KOPT-K1 (cell line): ENCODE measurements at regions not wholly inside any gene's neighbourhood (a gene's known extent, or its start where the extent isn't known, plus 50 kb on each side); places are given as distances from the start of the nearest gene placed in this dataset.

Experiments
- H3K27ac ChIP-seq: fragments of 200-600 bp; sonication (generic); 2 replicates; pipeline ENCODE4 v1.5.1; 2016; ENCODE audit warnings: antibody characterized with exemption, mild to moderate bottlenecking, low read depth, low read length; ENCODE audit not compliant: poor library complexity, severe bottlenecking
- H3K36me3 ChIP-seq: fragments of 200-600 bp; sonication (generic); 2 replicates; pipeline ENCODE4 v1.5.1; 2017; ENCODE audit warnings: antibody characterized with exemption, mild to moderate bottlenecking, low read length, moderate library complexity; ENCODE audit not compliant: insufficient read depth
- H3K9me3 ChIP-seq: fragments of 200-600 bp; sonication (generic); 2 replicates; pipeline ENCODE4 v1.5.1; 2017; ENCODE audit warnings: antibody characterized with exemption, low read length, mild to moderate bottlenecking; ENCODE audit not compliant: insufficient read depth, poor library complexity, severe bottlenecking

DNA sequence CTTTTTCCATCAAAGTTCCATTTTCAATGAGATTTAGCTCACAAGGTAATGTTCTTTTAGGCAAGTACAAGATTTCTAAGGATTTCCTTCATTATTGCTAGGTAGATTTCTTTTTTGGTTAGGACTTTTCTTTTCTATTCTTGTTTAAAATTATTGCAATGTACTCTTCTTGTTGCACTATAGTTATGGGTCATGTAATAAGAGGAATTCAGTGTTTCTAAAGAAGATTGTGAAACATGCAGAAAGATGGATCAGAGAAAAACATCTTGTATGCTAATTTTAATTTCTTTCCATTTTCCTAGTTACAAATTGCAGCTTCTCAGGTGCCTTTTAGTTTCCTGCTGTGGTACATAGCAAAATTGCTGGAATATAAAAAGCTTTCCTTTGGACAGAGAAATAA lies 56.1 kb downstream of the BTG1 start:
- H3K27ac ChIP-seq: no peak overlapping the region
- H3K9me3 ChIP-seq: no peaks in the 10 kb centered on the region
- no peaks in the 10 kb centered on the region for H3K36me3 ChIP-seq

DNA sequence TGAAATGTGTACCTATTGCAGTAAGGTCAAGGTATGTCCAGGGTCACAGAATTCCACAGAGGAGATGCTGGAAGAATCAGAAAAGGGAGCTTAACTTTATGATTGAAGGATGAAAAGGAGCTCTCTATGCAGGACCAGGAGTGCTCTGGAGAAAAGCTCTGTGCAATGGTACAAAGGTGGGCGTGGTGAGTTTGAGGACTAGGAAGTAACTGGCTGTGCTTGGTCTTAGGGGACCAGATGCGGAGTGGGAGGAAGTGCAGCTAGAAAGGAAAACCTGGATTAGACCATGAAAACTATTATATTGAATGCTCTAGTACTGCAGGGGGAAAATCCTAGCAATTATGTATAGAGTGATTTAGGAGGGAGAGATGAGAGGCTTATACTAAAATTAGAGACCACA lies 56.8 kb downstream of the BTG1 start:
- Histone ChIP-seq H3K36me3 (no peaks in the 10 kb centered on the region), H3K9me3 (no peaks in the 10 kb centered on the region), H3K27ac (no peak overlapping the region)

DNA sequence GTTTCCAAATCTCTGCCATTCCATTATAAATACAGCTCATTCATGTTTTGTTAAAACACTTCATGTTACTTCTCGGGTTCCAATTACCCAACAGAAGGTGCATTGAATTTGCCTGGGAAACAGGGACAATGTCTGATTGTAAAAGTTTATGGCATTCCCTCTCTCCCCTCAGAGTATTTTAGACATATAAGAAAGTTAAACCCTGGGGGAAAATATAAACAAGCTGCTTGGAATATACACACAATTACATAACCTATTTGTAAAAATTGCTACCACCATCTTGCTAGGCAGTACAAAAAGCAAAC lies 60.0 kb downstream of the BTG1 start:
- H3K9me3 ChIP-seq: no peaks in the 10 kb centered on the region
- no peaks in the 10 kb centered on the region for H3K36me3 ChIP-seq
- no peak overlapping the region for H3K27ac ChIP-seq

DNA sequence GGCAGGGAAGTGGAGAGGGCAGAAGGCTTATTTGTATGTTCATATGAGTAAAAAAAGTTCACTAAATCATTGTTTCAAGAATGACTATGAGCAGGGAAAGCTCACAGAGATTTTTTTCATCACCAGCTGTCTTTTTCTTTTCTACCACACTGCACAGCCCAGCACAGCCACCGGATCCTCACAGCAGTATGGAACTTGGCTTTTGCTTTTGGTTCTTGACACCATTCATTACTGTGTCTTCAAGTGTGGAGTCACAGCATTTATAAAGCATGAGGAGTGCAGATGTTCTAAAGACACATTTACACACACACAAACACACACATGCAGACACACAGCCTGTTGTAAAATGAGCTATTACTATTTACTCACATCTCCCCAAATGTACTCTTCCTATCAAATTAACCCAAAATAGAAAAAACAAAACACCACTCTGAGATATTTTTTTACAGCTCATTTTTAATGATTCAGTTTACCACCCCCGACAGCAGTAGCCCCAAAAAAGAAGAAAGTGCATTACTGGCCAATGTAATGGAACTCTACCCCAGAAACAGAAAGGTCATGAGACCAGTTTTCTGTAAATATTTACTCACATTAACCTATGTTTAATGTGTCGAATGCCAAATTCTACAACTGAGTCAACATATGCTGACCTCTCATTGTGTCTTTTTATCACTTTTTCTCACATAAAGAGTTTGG lies 60.5 kb downstream of the BTG1 start:
- H3K36me3 ChIP-seq: no peaks in the 10 kb centered on the region
- H3K9me3 ChIP-seq: no peaks in the 10 kb centered on the region
- no peak overlapping the region for H3K27ac ChIP-seq

DNA sequence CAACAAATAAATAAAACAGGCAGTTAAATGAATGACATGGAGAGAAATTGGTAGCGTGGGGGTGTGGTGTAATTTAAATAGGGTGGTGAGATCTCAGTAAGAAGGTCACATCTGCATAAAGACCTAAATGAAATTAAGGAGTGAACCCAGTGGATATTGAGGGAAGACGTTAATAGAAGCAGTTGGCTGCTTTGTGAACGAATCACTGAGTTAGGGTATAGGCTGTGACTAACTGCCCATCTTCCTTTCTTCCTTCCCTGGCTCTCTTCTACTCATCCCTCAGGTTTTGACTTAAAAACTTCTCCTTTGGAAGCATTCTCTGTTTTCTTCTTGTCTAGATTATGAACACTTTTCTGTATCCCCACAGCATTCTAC lies 64.7 kb downstream of the BTG1 start:
- Histone ChIP-seq H3K27ac (peak overlapping the region; percentile 73), H3K36me3 (no peaks in the 10 kb centered on the region), H3K9me3 (no peaks in the 10 kb centered on the region)

DNA sequence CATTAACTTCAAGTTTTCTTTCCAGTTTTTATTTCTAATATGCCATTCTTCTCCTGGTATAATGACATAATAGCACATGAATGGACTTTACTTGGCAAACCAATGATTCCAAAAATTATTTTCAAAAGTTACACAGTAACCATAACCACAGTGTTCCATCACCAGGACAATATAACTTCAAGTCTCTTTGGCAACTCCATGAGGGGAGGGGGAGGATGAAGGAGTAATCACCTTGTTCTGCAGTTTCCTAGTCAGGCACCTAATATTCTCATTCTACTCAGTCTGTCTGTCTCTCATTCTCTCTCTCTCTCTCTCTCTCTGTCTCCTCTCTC lies 66.6 kb downstream of the BTG1 start:
- Histone ChIP-seq H3K27ac (peak overlapping the region; percentile 35), H3K9me3 (no peaks in the 10 kb centered on the region), H3K36me3 (no peaks in the 10 kb centered on the region)

DNA sequence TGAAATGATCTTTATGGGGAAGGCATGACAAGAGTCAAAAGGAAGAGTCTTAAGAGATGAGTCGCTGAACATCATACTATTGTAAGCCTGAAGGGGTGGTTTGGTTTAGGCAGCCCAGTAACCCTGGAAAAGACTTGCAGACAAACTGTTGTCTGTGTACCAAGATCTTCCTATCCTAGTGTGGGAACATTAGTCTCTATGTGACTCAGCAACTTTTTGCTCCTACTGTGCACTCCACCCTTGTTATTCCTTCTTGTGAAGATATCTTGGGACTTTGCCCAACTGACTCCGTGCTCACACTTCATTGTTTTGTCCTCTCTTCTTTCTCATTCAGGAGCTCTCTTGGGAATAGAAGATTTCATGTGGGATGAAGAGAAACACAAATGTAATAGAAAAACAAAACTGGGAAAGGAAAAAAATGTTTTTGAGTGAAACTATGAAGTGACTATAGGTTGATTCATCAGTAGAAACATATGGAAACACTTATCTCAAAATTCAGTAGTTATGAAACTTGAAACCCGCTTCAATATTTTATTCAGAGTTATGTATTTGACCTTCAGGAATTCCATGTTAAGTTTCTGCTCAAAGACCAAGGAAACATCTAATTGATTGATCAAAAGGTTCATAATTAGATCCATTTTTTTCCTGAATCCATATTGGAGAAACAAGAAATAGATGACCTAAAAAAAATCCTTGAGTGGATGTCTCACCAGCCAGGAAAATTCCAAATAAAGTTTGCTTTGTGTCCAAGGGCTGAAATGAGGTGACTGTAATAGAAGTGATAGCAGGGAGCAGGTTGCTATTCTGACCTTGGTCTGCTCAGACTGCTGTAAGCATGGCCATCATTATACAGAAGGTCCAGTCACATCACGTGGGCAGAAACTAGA lies 67.2 kb downstream of the BTG1 start:
- no peaks in the 10 kb centered on the region for H3K36me3 ChIP-seq
- peak overlapping the region; percentile 35 for H3K27ac ChIP-seq
- H3K9me3 ChIP-seq: no peaks in the 10 kb centered on the region

DNA sequence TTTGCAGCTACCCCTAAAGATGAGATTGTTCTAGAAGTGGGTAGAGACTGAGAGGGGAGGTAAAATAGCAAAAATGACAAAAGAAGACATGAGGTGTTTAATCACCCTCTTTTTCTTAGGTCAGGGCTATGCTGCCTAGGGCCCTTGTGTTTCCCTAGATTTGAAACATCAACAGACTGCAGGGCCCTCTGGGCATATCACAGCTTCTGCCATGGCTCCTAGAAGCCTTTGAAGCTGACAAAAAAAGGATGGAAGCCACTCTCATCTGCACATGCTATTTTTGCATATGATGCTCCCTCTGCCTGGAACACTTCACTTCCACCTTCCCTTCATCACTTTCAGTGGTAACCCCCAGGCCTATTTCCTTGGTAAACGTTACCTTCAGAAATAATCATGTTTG lies 68.1 kb downstream of the BTG1 start:
- no peak overlapping the region for H3K27ac ChIP-seq
- H3K9me3 ChIP-seq: peaks cover 7% of the 10 kb centered on the region
- H3K36me3 ChIP-seq: no peaks in the 10 kb centered on the region

DNA sequence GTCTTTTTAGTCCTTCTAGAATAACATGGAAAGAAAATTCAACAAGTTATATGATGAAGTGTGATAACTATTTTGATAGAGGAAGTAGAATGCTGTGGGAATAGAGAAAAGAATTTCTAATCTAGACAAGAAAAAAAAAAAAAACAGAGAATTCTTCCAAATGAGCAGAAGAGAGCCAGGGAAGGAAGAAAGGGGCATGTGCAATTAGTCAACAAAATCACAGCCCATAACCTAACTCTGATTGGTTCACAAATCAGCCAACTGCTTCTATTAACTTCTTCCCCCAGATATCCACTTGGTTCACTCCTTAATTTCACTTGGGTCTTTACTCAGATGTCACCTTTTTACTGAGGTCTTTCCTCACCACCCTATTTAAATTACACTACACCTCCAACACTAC lies 69.5 kb downstream of the BTG1 start:
- Histone ChIP-seq H3K36me3 (no peaks in the 10 kb centered on the region), H3K9me3 (peaks cover 14% of the 10 kb centered on the region), H3K27ac (no peak overlapping the region)

DNA sequence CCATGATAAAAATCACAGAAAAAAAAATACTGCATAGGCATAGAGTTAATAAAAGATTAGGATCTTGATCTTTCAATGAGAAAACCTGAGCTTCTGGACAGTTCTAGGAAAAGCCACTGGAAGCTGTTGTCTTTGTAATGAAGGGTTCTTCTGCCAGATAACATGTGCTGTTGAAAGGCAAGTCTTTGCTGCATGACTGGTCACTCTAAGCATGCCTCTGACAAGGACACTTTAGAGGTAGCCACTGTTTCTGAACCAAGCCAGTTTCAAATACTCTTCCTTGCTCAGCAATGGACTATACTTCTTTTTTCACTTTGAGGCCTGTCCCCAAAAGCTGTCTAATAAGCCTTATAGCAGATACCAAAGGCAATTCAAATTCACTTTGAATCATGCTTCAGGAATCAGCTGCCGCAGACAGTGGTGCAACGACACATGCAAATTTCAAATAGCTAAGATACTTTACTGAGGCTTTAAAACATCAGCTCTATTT lies 70.2 kb downstream of the BTG1 start:
- peaks cover 14% of the 10 kb centered on the region for H3K9me3 ChIP-seq
- H3K36me3 ChIP-seq: no peaks in the 10 kb centered on the region
- H3K27ac ChIP-seq: no peak overlapping the region

DNA sequence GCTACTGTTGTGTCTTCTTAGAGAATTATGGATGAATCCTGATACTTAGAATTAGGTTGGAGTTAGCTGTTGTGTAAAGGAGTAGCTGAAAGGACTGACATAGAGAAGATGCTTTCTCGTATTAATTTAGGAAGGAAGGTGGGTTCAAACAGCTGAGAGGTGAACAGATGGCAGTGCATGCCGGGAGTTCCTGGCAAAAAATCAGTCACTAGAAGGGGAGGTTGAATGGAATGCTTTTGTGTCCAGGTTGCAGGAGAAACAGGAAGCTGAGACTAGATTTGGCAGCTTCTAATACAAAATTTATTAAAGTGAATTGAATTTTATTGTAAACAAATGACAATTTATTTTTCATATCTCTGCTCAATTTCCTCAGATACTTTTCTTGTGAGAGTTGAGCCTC lies 70.8 kb downstream of the BTG1 start:
- H3K27ac ChIP-seq: no peak overlapping the region
- H3K9me3 ChIP-seq: peaks cover 14% of the 10 kb centered on the region
- H3K36me3 ChIP-seq: no peaks in the 10 kb centered on the region

DNA sequence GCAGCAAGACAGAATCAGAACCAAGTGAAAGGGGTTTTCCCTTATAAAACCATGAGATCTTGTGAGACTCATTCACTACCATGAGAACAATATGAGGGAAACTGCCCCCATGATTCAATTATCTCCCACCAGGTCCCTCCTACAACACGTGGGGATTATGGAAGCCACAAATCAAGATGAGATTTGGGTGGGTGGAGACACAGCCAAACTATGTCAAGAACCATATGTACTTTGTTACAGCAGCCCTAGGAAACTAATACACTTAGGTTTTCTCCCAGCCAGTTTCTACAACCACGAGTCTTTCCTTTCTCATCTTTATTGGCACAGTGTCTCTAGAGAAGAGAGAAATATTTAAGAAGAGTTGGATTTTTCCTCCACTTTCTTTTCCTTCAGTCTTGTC lies 72.6 kb downstream of the BTG1 start:
- H3K36me3 ChIP-seq: no peaks in the 10 kb centered on the region
- no peak overlapping the region for H3K27ac ChIP-seq
- peaks cover 14% of the 10 kb centered on the region for H3K9me3 ChIP-seq

DNA sequence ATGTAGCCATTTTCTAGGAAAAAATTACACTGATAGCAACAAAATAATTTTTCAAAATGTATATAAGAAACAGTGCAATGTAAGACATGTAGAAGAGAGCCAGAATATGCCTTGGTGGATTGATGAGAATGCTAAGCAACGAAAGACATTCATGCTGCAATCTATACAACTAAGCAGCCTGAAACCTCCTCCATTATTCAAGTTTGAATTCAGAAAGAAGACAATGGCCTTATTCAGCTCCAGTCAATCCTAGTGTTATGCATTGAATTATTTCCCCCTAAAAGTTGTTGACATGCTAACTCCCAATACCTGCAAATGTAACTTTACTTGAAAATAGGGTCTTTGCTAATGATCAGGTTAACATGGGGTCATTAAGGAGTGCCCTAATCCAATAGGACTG lies 73.5 kb downstream of the BTG1 start:
- H3K27ac ChIP-seq: no peak overlapping the region
- peaks cover 14% of the 10 kb centered on the region for H3K9me3 ChIP-seq
- H3K36me3 ChIP-seq: no peaks in the 10 kb centered on the region

DNA sequence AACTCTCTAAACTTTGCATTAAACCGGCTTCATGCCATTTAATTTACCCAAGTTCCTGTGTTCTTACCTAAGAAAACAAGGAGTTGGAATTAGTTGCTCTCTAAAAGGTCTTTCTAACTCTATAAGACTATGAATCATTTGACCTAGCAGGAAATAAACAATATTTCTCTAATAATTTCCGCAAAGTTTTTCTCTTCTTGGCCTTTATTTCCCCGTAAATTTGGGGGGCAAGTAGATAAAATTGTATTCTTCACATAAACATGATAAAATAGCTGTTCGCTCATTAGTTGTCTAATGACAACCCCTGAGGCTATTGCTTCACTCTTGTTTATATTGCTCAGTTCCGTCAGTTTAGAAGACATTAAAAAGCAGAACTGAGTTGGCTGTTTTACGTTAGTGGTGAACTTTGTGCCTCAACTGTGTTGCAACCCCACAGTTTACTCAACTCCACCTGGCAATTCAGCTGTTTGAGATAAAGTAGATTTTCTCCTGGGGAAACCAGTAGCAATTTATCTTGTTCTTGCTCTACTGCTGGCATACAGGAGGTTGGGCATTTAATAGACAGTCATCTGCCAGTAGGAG lies 74.7 kb downstream of the BTG1 start:
- Histone ChIP-seq H3K36me3 (no peaks in the 10 kb centered on the region), H3K27ac (no peak overlapping the region), H3K9me3 (peaks cover 14% of the 10 kb centered on the region)

DNA sequence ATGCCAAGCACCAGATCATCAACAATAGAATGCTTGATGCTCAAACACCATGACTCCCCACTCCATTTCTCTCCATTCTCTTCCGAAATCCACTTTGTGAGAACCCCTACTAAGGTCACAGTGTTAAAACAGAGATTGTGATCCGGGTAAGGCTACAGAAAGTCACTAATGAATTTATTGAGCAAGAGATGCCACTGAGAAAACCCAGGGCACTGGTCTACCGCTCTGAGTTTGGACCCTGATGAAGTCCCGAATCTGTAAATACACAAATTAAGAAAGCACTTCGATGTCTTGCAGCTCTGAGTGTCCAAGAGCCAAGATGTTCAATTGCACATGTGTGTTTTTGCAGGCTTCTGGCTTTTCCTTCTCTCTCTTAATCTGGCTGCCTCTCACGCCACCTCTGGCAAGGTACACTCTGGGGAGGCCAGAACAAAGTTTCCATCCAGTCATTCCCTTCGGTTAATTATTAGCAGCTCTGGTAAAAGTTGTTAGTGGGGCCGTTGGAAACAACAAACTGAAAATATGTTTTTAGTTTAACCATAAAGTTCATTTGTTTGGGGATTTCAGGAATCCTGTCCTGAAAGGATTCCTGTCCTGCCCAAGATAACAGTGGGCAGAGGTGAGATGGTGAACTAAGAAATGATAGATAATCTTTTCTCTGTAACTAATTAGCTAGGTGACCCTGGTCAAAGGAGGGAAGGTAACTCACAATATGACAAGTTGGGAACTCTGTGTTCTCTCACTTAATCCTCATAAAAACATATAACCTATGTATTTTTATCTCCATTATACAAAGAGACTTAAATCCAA lies 75.4 kb downstream of the BTG1 start:
- H3K36me3 ChIP-seq: no peaks in the 10 kb centered on the region
- no peak overlapping the region for H3K27ac ChIP-seq
- peaks cover 14% of the 10 kb centered on the region for H3K9me3 ChIP-seq
